Tibial nerve (tissue), 4 donors: ENCODE measurements at regions not wholly inside any gene's neighbourhood (a gene's known extent, or its start where the extent isn't known, plus 50 kb on each side); places are given as distances from the start of the nearest gene placed in this dataset.

Source experiments
- DNase-seq, 2 donors: peaks; one replicate each; pipeline ENCODE4 v3.0.0-alpha.2; 2019; ENCODE audit warnings: low spot score in 2 of 2
- H3K27ac ChIP-seq, 4 donors: fragments of 200-600 bp; sonication (generic) in 3 of 4; one replicate each; pipeline ENCODE4 v1.5.1; 2017 to 2019; ENCODE audit warnings: mild to moderate bottlenecking in 1 of 4
- H3K27me3 ChIP-seq, 2 donors: fragments of 200-600 bp; sonication (generic) in 1 of 2; one replicate each; pipeline versions ENCODE4 v1.5.1 to v1.6.0; 2017 to 2019
- H3K36me3 ChIP-seq, 3 donors: fragments of 200-600 bp; sonication (generic); one replicate each; pipeline ENCODE4 v1.5.1; 2018 to 2019
- H3K4me1 ChIP-seq, 4 donors: fragments of 200-600 bp; sonication (generic) in 3 of 4; one replicate each; pipeline ENCODE4 v1.5.1; 2017 to 2019
- H3K4me3 ChIP-seq, 4 donors: fragments of 200-600 bp; sonication (generic) in 3 of 4; one replicate each; pipeline ENCODE4 v1.5.1; 2017 to 2019; ENCODE audit warnings: mild to moderate bottlenecking in 1 of 4, moderate library complexity in 1 of 4
- H3K9me3 ChIP-seq, 4 donors: fragments of 200-600 bp; sonication (generic) in 3 of 4; one replicate each; pipeline ENCODE4 v1.5.1; 2017 to 2019
- EP300 ChIP-seq, 2 donors: sonication (generic); formaldehyde crosslinking; IDR thresholded peaks; one replicate each; pipeline ENCODE4 v1.6.1; 2017; ENCODE audit warnings: antibody characterized with exemption in 2 of 2, mild to moderate bottlenecking in 1 of 2
- POLR2A ChIP-seq, 2 donors: fragments of 450-650 bp; IDR thresholded peaks; one replicate each; pipeline ENCODE4 v1.6.1; 2017; ENCODE audit warnings: antibody characterized with exemption in 2 of 2, mild to moderate bottlenecking in 2 of 2, moderate library complexity in 2 of 2
- WGBS, 2 donors: methylation state at CpG; one replicate each; pipeline ENCODE4 v1.1.5; 2018; 5-methylcytosine and 5-hydroxymethylcytosine counted together
- TF ChIP-seq, protein P1 (sequence below), 5 experiments: fragments of 200-600 bp in 3 of 5; fragments of 450-650 bp in 2 of 5; sonication (generic) in 3 of 5; IDR thresholded peaks; one replicate each; pipeline ENCODE4 v1.5.1; 2016 to 2019; ENCODE audit warnings: antibody characterized with exemption in 5 of 5, mild to moderate bottlenecking in 3 of 5, moderate library complexity in 2 of 5

DNA sequence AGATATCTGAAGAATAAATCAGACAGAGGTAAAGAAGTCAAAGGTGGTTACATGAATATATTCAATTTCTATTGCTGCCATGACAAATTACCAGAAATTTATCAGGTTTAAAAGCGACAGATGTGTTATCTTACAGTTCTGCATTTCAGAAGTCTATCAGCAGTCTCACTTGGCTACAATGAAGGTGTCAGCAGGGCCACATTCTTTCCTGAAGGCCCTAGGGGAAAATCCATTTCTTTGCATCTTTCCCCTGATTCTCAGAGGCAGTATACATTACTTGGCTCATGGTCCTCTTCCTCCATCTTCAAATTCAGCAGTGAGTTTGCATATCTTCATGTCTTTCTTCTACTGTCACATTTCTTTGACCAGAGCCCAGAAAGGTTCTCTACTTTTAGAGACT is 145.8 kb upstream of the GULP1 start:
- WGBS, 2 donors = 0 to 3% methylated on average over 1 of the region's 1 CpG
- no peak overlapping the region for H3K4me3 ChIP-seq
- DNase-seq = no peak

DNA sequence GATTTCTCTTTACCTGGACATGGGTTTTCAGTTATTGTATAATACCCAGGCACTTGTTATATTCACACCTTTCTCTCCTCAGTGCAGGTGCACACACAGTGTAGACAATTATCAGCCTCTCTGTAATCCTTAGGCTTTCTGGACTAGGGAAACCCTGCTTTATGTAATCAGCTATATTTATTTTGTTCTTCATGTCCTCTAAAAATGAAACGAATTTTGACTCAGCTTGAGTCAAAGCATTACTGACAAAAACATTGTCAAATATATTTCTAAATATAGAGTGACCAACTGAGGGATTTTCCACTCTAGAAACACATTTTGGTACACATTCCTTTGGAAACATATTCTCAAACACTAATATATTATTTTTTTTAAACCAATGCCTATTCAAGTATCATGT is 144.8 kb upstream of the GULP1 start:
- Histone ChIP-seq H3K27me3 (no peaks in the 10 kb centered on the region), H3K4me3 (no peak overlapping the region), H3K36me3 (no peaks in the 10 kb centered on the region), H3K4me1 (no peaks in the 10 kb centered on the region), H3K27ac (no peak overlapping the region), H3K9me3 (no peaks in the 10 kb centered on the region)
- 28 to 34% methylated on average over 1 of the region's 1 CpG for WGBS, 2 donors
- no peak for DNase-seq
- TF ChIP-seq, protein P1, sequence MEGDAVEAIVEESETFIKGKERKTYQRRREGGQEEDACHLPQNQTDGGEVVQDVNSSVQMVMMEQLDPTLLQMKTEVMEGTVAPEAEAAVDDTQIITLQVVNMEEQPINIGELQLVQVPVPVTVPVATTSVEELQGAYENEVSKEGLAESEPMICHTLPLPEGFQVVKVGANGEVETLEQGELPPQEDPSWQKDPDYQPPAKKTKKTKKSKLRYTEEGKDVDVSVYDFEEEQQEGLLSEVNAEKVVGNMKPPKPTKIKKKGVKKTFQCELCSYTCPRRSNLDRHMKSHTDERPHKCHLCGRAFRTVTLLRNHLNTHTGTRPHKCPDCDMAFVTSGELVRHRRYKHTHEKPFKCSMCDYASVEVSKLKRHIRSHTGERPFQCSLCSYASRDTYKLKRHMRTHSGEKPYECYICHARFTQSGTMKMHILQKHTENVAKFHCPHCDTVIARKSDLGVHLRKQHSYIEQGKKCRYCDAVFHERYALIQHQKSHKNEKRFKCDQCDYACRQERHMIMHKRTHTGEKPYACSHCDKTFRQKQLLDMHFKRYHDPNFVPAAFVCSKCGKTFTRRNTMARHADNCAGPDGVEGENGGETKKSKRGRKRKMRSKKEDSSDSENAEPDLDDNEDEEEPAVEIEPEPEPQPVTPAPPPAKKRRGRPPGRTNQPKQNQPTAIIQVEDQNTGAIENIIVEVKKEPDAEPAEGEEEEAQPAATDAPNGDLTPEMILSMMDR (IDR thresholded peaks at IDR 0.05) = no peak
- TF ChIP-seq POLR2A (IDR thresholded peaks at IDR 0.05) (no peak), EP300 (IDR thresholded peaks at IDR 0.05) (no peak)

More for the DNA sequence above, 145.8 kb upstream of the GULP1 start:
- H3K27ac ChIP-seq = no peak overlapping the region
- H3K36me3 ChIP-seq = no peaks in the 10 kb centered on the region
- no peaks in the 10 kb centered on the region for H3K9me3 ChIP-seq
- no peaks in the 10 kb centered on the region for H3K27me3 ChIP-seq
- no peaks in the 10 kb centered on the region for H3K4me1 ChIP-seq
- TF ChIP-seq, protein P1 (IDR thresholded peaks at IDR 0.05) = no peak
- TF ChIP-seq EP300 (IDR thresholded peaks at IDR 0.05) (no peak), POLR2A (IDR thresholded peaks at IDR 0.05) (no peak)

DNA sequence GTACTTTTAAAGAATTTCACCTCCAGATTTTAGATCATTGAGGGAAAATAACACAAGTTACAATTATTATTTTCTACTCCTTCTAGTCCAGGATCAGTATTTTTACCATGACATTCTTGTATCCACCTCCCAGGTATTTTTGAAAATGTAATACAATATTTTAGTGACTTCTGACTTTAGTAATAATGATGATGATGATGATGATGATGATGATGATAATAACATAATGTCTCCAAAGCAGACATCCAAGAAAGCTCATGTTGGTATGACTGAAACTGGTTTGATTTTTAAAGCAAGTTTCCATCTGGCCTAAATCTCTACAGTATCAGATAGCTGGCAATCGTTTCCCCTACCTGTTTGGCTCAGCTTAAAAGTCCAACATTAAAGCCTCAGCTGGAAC is 140.0 kb upstream of the GULP1 start:
- DNase-seq = no peak
- H3K36me3 ChIP-seq = no peaks in the 10 kb centered on the region
- H3K9me3 ChIP-seq = no peaks in the 10 kb centered on the region
- 58 to 60% methylated on average over 1 of the region's 1 CpG for WGBS, 2 donors
- TF ChIP-seq EP300 (IDR thresholded peaks at IDR 0.05) = no peak
- no peak for TF ChIP-seq POLR2A (IDR thresholded peaks at IDR 0.05)
- TF ChIP-seq, protein P1 (IDR thresholded peaks at IDR 0.05) = no peak
- H3K4me3 ChIP-seq = no peak overlapping the region
- H3K4me1 ChIP-seq = no peaks in the 10 kb centered on the region
- no peak overlapping the region for H3K27ac ChIP-seq
- no peaks in the 10 kb centered on the region for H3K27me3 ChIP-seq

DNA sequence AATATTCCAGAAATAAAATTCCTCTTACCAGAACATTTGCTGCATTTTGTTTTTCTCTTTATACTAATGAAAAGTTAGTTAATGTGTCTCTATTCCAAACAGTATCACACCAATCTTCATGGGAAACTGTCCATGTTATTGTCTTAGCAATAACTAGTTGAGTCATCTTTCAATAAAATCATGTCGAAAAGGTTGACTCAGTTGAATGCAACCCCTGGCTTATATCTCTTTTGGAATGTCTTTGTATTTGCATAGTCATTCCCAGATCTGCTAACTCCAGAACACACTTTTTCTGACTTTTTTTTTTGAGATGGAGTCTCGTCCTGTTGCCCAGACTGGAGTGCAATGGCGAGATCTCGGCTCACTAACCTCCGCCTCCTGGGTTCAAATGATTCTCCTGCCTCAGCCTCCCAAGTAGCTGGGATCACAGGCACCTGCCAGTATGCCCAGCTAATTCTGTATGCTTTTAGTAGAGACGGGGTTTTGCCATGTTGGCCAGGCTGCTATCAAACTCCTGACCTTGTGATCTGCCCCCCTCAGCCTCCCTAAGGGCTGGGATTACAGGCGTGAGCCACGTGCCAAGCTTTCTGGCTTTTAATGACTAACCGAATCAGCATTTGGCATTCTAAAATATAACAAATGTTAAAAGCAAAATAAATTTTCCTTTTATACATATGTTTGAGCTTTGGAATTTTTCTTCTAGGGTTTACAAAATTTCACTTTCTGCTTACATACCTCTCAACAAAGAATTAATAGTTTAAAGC is 133.2 kb upstream of the GULP1 start:
- H3K4me3 ChIP-seq = no peak overlapping the region
- 75 to 91% methylated on average over 9 of the region's 9 CpGs for WGBS, 2 donors
- H3K36me3 ChIP-seq = no peaks in the 10 kb centered on the region
- no peaks in the 10 kb centered on the region for H3K27me3 ChIP-seq
- no peaks in the 10 kb centered on the region for H3K9me3 ChIP-seq
- DNase-seq = no peak
- H3K27ac ChIP-seq = no peak overlapping the region
- H3K4me1 ChIP-seq = no peaks in the 10 kb centered on the region
- TF ChIP-seq POLR2A (IDR thresholded peaks at IDR 0.05) (no peak), EP300 (IDR thresholded peaks at IDR 0.05) (no peak)
- TF ChIP-seq, protein P1 (IDR thresholded peaks at IDR 0.05) = no peak

DNA sequence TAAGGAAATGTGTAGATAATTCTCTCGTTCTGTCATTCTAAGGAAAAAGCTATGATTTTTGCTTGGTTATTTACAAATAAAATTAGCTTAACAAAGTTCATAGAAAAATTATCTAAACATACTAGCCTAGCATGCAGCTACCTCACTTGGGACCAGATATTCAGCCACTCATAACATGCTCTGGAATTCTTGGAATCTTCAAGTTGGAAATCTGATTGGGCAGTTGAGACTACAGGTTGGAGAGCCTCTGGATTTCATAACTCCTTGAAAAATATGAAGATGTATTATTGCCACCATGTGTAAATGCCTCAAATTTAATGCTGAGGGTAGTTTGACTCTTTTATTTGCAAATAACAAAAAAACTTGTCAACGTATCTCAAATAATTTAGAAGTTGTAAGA is 132.2 kb upstream of the GULP1 start:
- Histone ChIP-seq H3K27ac (no peak overlapping the region), H3K9me3 (no peaks in the 10 kb centered on the region), H3K4me1 (no peaks in the 10 kb centered on the region), H3K27me3 (no peaks in the 10 kb centered on the region), H3K36me3 (no peaks in the 10 kb centered on the region), H3K4me3 (no peak overlapping the region)
- DNase-seq = no peak
- 85 to 91% methylated on average over 2 of the region's 2 CpGs for WGBS, 2 donors
- TF ChIP-seq, protein P1 (IDR thresholded peaks at IDR 0.05) = no peak
- no peak for TF ChIP-seq POLR2A (IDR thresholded peaks at IDR 0.05)
